NCI-H146 treated with DMSO at 0.1 percent for 48 hours (cell line): ENCODE measurements at regions not wholly inside any gene's neighbourhood (a gene's known extent, or its start where the extent isn't known, plus 50 kb on each side); places are given as distances from the start of the nearest gene placed in this dataset.

Experiments used
- DNase-seq: peaks from one replicate; lab custom pipeline; 2025; ENCODE audit not compliant: unreplicated experiment; lab: John Stamatoyannopoulos, UW

DNA sequence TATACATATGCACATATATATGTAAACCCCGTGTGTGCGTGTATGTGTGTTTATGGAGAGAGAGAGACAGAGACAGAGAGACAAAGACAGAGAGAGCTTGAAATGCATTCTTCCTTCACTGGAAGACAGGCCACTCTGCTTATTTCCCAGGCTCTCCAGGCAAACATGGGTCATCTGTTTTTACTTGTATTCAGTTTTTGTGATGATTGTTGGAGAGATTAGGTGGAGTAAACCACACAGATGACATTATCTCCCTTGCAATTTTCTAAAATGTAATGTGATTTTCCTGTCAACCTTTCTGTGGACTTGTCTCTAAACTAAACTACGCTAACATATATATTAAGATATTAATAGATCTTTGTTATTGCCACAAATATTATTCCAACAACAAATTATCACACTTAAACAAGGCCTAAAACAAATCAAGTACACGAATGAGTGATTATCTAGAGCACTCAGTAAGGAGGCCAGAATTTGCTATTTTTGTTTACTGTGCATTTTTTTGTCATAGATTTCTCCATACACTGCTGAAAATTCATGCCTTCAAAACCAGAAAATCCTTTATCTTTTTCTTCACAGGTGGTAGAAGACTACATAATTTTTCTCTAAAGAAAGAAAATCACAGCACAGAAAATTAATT, 251.8 kb upstream of the SLIT2 start:
- DNase-seq: no peak

DNA sequence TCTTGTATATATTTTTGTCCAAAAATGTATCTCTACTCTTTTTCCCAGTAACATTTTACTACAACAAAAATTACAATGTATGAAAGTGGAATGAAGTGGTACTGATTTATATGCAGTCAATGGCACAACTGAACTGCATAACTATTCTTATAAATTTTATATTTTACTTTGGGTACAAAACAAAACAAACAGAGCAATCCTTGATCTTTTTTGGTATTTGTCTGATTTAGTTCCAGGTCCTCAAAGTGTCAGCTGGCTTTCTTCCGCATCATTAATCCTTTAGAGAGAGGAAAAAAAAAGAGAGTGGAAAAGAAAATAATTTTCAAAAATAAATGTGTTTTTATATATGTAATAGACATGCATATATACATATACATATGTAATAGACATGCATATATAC, 252.4 kb upstream of the SLIT2 start:
- no peak for DNase-seq

DNA sequence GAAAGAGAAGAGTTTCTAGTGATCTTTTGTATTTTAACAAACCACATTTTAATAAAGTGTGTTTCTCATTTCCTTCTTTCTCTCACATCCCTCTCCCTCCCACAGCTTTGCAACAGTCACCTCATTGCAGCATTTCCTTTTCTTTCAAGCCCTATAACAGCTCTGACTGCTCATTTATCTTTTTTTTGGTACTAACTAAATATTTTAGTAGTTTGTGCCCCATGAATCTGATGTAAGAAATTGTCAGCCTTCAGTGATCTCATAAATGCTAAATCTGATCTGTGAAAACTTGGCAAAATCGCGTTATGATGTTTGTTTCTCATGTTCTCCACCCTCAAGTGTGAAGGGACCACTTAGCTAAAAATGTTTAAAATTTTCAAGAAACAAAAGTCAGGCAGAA, 258.5 kb upstream of the SLIT2 start:
- DNase-seq: no peak

- no peak for DNase-seq
Measured at GRCh38 chr4:19992471-19993093, 259.1 kb upstream of the SLIT2 start.

GRCh38 chr4:19987746-19988145, 264.0 kb upstream of the SLIT2 start:
- DNase-seq: no peak

DNA sequence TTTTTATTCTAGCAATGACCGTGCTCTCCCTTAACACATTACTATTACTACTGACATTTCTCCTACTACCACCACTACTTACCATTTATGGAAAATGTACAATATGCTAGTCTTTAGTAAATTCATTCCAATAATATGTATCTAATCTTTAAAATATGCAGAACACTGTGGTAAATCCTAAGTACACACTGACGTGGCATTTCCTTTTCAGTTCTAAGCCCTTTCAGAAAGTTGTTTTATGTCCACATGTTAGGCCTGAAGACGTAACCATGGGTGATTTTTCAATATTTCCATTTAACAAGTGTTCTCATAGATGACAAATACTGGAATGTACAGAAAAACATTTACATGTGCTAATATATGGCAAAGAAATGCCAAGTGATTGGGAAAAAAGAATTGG, 268.6 kb upstream of the SLIT2 start:
- DNase-seq: no peak

DNA sequence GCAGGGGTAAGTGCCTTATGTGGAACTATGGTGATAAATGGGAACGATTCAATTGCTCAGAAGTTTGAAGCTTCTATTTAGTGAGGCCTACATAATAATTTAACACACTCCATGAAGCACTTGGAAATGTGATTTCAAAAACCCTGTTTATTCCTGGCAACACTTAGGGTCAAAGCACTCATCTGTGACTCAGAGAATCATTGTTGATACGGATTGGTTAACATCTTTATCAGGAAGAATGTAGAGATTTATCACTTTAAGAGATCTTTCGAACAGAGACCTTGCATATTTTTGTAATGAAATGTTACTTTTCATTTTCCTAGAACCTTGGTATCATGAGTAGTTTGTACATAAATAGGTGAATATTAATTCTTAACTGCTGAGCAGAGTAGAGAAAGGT, 269.1 kb upstream of the SLIT2 start:
- DNase-seq: no peak

DNA sequence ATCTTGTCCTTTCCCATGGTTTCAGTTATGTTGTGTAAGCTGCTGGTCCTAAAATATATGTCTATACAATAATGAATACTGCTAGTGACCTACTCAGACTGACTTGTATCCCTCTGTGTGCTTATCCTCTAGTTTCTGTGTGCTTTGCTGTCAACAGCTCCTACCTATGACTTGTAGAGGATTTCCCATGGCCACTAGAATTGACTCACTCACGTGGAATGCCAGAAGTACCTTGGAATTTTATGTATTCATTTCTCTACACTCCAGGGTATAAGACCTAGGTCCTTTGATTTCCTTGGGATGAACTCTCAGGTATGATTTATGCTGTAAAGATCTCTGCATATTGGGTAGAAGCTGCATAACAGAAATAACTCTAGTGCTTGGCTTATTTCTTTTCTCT, 279.9 kb upstream of the SLIT2 start:
- no peak for DNase-seq

GRCh38 chr4:19969492-19969891, 282.2 kb upstream of the SLIT2 start:
- DNase-seq: no peak

DNA sequence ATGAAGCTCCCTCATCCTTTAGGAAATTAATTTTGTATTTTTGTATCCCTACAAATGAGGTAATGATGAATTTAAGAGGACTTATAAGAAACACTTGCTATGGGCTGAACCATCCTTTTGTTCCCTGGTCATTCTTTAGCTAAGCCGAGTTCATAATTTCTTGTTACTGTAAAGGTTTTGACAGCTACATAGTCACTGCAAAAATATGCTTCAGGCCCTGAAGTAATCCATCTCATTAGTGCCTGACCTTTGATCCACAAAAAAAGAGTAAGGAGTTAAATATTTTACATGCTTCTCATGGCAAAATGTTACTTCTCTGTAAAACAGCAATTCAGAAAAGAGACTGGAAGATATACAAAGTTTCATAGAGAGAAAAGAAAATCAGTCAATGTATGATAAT, 290.6 kb upstream of the SLIT2 start:
- DNase-seq: no peak

DNA sequence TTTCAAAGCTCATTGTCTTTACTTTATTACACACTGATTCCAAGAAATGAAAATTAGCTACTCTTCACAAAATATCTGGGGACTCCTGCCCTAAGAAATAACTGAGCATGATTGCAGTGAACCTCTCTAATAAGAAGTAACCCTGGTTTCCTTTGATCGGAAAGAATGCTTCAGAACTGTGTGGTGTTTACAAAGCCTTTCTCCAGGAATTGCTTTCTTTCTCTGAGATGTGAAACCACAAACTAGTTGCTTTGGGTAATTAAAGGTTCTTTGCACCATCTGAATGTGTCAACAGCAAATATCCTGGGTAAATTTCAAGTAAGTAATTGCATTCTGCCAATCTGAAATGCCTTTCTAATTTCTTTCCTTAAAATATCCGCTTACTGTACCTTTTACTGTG, 292.9 kb upstream of the SLIT2 start:
- DNase-seq: no peak

GRCh38 chr4:19947349-19947748, 304.4 kb upstream of the SLIT2 start:
- no peak for DNase-seq

DNA sequence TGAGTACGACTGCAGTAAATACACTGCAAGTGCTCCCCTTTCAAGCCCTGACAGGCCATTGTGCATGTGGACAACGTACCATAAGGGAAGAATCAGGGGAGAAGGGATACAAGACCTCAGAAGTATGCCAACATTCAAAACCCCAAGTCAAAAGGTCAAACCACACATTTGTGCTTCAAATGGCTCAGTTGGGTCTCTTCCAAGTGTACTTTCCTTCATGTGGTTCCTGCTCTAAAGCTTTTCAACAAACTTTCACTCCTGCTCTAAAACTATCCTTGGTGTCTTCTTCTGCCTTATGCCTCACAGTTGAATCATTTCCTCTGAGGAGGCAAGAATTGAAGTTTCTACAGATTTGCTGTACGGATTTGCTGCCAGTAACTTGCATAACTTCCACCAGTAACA, 305.7 kb upstream of the SLIT2 start:
- no peak for DNase-seq

DNA sequence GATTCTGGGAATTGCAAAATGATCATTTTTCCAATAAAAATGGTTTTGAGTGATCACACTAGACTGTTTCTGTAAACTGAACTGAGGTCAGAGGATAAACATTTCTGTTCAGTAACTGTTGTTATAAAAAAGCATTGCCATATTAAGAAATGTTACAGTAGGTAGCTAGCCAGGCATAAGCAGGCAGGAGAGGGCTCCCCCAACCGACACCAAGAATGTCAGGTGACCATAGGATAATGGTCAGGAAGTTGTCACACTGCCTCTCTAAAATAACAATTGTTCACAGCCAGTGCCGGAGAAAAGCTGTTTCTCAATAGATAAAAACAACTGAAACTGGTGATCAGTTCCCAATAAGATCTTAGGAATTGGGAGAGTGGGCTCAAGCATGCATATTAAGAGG, 306.2 kb upstream of the SLIT2 start:
- DNase-seq: no peak

GRCh38 chr4:19944806-19945205, 306.9 kb upstream of the SLIT2 start:
- no peak for DNase-seq

DNA sequence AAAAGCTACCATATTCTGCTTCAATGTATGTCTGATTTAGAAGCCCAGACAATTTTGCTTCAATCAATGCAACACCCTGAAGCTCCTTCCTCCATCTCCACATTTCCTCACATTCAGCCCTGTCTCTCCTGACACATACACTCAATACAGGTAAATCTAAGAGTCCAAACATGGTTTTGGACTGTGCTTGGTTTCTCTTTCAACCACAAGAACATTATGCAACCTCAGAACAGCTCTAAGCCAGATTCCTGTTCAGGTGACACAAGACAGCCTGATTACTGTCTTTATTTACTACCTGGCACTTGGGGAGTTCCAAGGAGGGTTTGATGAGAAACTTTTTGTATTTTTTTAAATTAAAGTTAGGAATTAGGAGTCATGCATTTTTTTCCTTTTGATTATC, 307.5 kb upstream of the SLIT2 start:
- no peak for DNase-seq

DNA sequence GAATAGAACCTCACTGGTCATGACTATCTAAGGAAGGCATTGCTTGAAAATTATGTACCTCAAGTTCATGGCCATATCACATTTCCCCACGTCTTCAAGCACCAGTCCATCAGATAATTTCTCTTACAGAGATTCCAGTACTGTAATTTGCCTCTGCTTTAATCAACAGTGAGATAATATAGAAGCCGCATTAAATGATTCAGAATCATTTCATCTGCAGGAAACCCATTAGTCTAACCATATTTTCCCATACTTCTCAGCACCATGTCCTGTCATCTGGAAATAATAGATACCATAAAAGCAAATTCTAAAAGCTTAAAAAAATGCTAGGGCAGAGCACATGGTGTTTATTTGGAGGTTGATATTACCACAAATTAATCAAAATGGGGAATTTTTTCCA, 310.3 kb upstream of the SLIT2 start:
- DNase-seq: no peak

DNA sequence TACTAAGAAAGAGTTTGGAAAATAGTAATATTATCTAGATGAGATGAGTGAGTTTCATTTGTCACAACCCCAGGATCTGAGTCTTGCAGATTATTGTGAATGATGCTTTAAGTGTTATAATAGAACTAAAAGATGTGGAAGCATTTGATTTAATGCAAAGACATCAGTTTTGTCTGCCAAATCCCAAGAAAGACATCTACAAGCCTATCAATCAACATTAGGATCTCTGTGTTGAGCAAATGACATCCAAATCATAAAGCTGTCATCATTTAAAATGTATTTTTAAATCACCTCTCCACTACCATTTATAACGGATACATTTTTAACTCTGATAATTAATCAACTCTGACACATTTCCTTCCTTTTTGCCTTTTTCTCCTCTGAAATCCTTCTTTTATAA, 310.8 kb upstream of the SLIT2 start:
- no peak for DNase-seq

DNA sequence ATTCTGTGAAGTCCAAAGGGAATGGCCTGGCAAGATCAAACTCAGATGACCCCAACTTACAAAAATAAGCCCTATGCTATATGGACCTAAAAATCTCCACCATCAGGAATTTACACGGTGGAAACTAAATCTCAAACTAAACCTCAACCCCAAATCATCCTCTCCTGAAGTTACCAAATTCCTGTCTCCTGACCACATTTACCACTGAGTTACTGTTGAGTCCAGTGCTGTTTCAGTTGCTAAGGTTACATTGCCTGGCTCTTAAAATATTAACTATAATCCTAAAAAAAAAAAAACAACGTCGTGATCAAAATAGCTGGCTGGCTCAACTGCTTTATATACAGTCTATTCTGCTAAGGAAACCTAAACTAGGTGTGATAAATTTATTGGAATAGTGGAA, 315.2 kb upstream of the SLIT2 start:
- no peak for DNase-seq

- DNase-seq: no peak
Measured at GRCh38 chr4:19930742-19931141, 321.0 kb upstream of the SLIT2 start.

DNA sequence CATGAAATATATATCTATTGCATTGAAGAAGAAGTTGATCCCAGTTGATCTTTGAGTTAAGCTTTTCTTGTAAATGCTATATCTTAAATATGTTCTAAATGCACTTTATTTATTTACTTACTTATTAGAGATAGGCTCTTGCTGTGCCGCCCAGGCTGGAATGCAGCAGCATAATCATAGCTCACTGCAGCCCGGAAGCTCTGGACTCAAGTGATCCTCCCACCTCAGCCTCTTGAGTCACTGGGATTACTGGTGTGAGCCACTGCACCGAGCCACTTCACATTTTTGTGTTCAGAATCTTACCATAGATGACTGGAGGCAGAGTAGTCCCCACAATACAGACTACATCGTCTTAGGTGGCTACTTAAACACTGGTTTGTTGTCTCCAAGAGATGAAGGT, 324.3 kb upstream of the SLIT2 start:
- no peak for DNase-seq

GRCh38 chr4:19925516-19925915, 326.2 kb upstream of the SLIT2 start:
- DNase-seq: no peak

GRCh38 chr4:19924761-19925160, 326.9 kb upstream of the SLIT2 start:
- DNase-seq: no peak
